H9 (cell line): ENCODE measurements at regions not wholly inside any gene's neighbourhood (a gene's known extent, or its start where the extent isn't known, plus 50 kb on each side); places are given as distances from the start of the nearest gene placed in this dataset.

ENCODE experiments used
- DNase-seq: peaks from one replicate; pipeline ENCODE4 v3.0.0-alpha.2; 2017
- H2AFZ ChIP-seq: one replicate; pipeline ENCODE4 v1.6.1; 2013; ENCODE audit warnings: mild to moderate bottlenecking, low read length, control low read depth, moderate library complexity
- H2AK5ac ChIP-seq: 2 replicates; pipeline ENCODE4 v1.6.1; 2013; ENCODE audit warnings: low read length, control low read depth, mixed read lengths; ENCODE audit not compliant: insufficient read length
- H2BK120ac ChIP-seq: one replicate; pipeline ENCODE4 v1.6.1; 2013; ENCODE audit warnings: low read depth, mild to moderate bottlenecking, low read length, control low read depth, inconsistent platforms; ENCODE audit not compliant: poor library complexity, severe bottlenecking
- H2BK12ac ChIP-seq: 2 replicates; pipeline ENCODE4 v1.6.1; 2013; ENCODE audit warnings: low read length, control low read depth, mixed read lengths, low read depth; ENCODE audit not compliant: insufficient read length
- H2BK15ac ChIP-seq: 2 replicates; pipeline ENCODE4 v1.6.1; 2013; ENCODE audit warnings: low read depth, low read length, control low read depth
- H2BK20ac ChIP-seq: one replicate; pipeline ENCODE4 v1.6.1; 2013; ENCODE audit warnings: low read depth, mild to moderate bottlenecking, low read length, control low read depth, inconsistent platforms; ENCODE audit not compliant: poor library complexity, severe bottlenecking
- H2BK5ac ChIP-seq: 2 replicates; pipeline ENCODE4 v1.6.1; 2013; ENCODE audit warnings: low read length, control low read depth, mixed read lengths; ENCODE audit not compliant: insufficient read length
- H3K14ac ChIP-seq: 2 replicates; pipeline ENCODE4 v1.6.1; 2013; ENCODE audit warnings: low read length, control low read depth; ENCODE audit not compliant: insufficient read depth
- H3K18ac ChIP-seq: 2 replicates; pipeline ENCODE4 v1.6.1; 2013; ENCODE audit warnings: low read depth, mild to moderate bottlenecking, mixed read lengths, low read length, control low read depth; ENCODE audit not compliant: insufficient read length
- H3K23ac ChIP-seq: 2 replicates; pipeline ENCODE4 v1.6.1; 2013; ENCODE audit warnings: low read length, control low read depth, mixed read lengths, low read depth; ENCODE audit not compliant: insufficient read length
- H3K23me2 ChIP-seq: 2 replicates; pipeline ENCODE4 v1.6.1; 2013; ENCODE audit warnings: low read depth, mild to moderate bottlenecking, mixed read lengths, low read length, control low read depth; ENCODE audit not compliant: insufficient read length, poor library complexity, severe bottlenecking
- H3K27ac ChIP-seq: 2 replicates; pipeline ENCODE4 v1.5.1; 2013; ENCODE audit warnings: low read length, control low read depth, mixed read lengths, low read depth; ENCODE audit not compliant: insufficient read length
- H3K27me3 ChIP-seq: 2 replicates; pipeline ENCODE4 v1.6.1; 2013; ENCODE audit warnings: low read length, control low read depth, inconsistent platforms; ENCODE audit not compliant: insufficient read depth
- H3K4ac ChIP-seq: 2 replicates; pipeline ENCODE4 v1.6.1; 2013; ENCODE audit warnings: low read depth, mild to moderate bottlenecking, control low read depth, inconsistent platforms, low read length, moderate library complexity
- H3K4me1 ChIP-seq: 2 replicates; pipeline ENCODE4 v1.6.1; 2013; ENCODE audit warnings: low read length, control low read depth, inconsistent platforms; ENCODE audit not compliant: insufficient read depth
- H3K4me2 ChIP-seq: 2 replicates; pipeline ENCODE4 v1.6.1; 2013; ENCODE audit warnings: low read length, control low read depth, mixed read lengths; ENCODE audit not compliant: insufficient read length, insufficient read depth
- H3K56ac ChIP-seq: 2 replicates; pipeline ENCODE4 v1.6.1; 2013; ENCODE audit warnings: low read depth, mild to moderate bottlenecking, mixed read lengths, low read length, control low read depth; ENCODE audit not compliant: insufficient read length
- H3K79me1 ChIP-seq: 2 replicates; pipeline ENCODE4 v1.6.1; 2013; ENCODE audit warnings: low read depth, mild to moderate bottlenecking, moderate library complexity, low read length, control low read depth, inconsistent platforms; ENCODE audit not compliant: insufficient read depth, poor library complexity, severe bottlenecking
- H3K79me2 ChIP-seq: 2 replicates; pipeline ENCODE4 v1.6.1; 2013; ENCODE audit warnings: low read length, control low read depth, inconsistent platforms; ENCODE audit not compliant: insufficient read depth
- H3K9ac ChIP-seq: 2 replicates; pipeline ENCODE4 v1.6.1; 2013; ENCODE audit warnings: low read length, control low read depth, mixed read lengths; ENCODE audit not compliant: insufficient read length; ENCODE audit errors: extremely low read depth
- H3K9me3 ChIP-seq: one replicate; pipeline ENCODE4 v1.6.1; 2013; ENCODE audit warnings: low read depth, low read length, inconsistent platforms; ENCODE audit not compliant: control insufficient read depth
- H3T11ph ChIP-seq: one replicate; pipeline ENCODE4 v1.6.1; 2013; ENCODE audit warnings: mild to moderate bottlenecking, low read length, control low read depth, inconsistent platforms
- H4K20me1 ChIP-seq: one replicate; pipeline ENCODE4 v1.6.1; 2013; ENCODE audit not compliant: control insufficient read depth, insufficient read length, insufficient read depth
- H4K5ac ChIP-seq: 2 replicates; pipeline ENCODE4 v1.6.1; 2013; ENCODE audit warnings: low read depth, mild to moderate bottlenecking, mixed read lengths, low read length, control low read depth; ENCODE audit not compliant: insufficient read length
- H4K8ac ChIP-seq: replicated peaks from 2 replicates; pipeline ENCODE4 v1.6.1; 2013; ENCODE audit warnings: low read length, control low read depth, mixed read lengths, low read depth; ENCODE audit not compliant: insufficient read length
- H4K91ac ChIP-seq: 2 replicates; pipeline ENCODE4 v1.6.1; 2013; ENCODE audit warnings: low read depth, mild to moderate bottlenecking, moderate library complexity, mixed read lengths, low read length, control low read depth; ENCODE audit not compliant: insufficient read length
- H3K27ac Mint-ChIP-seq, 3 experiments: 2 replicates in 2 of 3; 3 replicates in 1 of 3; pipeline ENCODE4 v1.8.0; 2020 to 2021; ENCODE audit warnings: mixed read lengths in 3 of 3, mild to moderate bottlenecking in 1 of 3, moderate library complexity in 1 of 3
- H3K27me3 Mint-ChIP-seq: 2 replicates; pipeline ENCODE4 v1.8.0; 2021; ENCODE audit warnings: low read depth, mild to moderate bottlenecking, moderate library complexity, mixed read lengths
- H3K36me3 Mint-ChIP-seq, 3 experiments: 2 replicates in 2 of 3; 3 replicates in 1 of 3; pipeline ENCODE4 v1.8.0; 2020 to 2021; ENCODE audit warnings: low read depth in 3 of 3, mixed read lengths in 3 of 3; ENCODE audit not compliant: insufficient read depth in 1 of 3
- H3K4me1 Mint-ChIP-seq, 2 experiments: 2 replicates each; pipeline ENCODE4 v1.8.0; 2020; ENCODE audit warnings: mixed read lengths in 2 of 2
- H3K4me3 Mint-ChIP-seq, 2 experiments: 2 replicates in 1 of 2; 3 replicates in 1 of 2; pipeline ENCODE4 v1.8.0; 2020 to 2021; ENCODE audit warnings: mild to moderate bottlenecking in 2 of 2, mixed read lengths in 2 of 2, moderate library complexity in 1 of 2
- H3K9me3 Mint-ChIP-seq, 2 experiments: 2 replicates in 1 of 2; 3 replicates in 1 of 2; pipeline ENCODE4 v1.8.0; 2020; ENCODE audit warnings: mild to moderate bottlenecking in 2 of 2, mixed read lengths in 2 of 2, moderate library complexity in 1 of 2
- WGBS: extraction: QIAGEN DNeasy Blood & Tissue Kit; methylation state at CpG from one replicate; pipeline ENCODE4 v1.1.7; 2013; ENCODE audit warnings: missing lambda C conversion rate, low lambda C conversion rate, mixed read lengths; ENCODE audit not compliant: insufficient read length; ENCODE audit errors: extremely low coverage; 5-methylcytosine and 5-hydroxymethylcytosine counted together
- TF ChIP-seq, protein P1 (sequence below): fragments of 200-600 bp; sonication (generic); conservative IDR thresholded peaks from 3 replicates; pipeline ENCODE4 v1.8.0; 2021; ENCODE audit warnings: antibody characterized with exemption, mild to moderate bottlenecking

DNA sequence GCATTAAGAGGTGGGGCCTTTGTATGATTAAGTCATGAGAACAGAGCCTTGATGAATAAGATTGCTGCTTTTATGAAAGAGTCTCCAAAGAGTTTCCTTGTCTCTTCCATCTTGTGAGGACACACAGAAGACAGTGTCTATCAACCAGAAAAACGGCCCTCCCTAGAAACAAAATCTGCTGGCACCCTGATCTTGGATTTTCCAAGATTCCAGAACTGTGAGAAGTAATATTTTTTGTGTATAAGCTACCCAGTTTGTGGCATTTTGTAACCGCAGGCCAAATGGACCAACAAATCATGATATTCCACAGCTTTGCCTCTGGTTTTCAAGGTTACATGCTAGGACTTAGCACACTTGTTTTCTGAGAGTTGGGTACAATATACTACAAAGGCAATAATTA lies 687.8 kb downstream of the TDRD15 start:
- Histone ChIP-seq H3K27me3 (no peaks in the 10 kb centered on the region), H4K8ac (no peak overlapping the region), H2BK12ac (no peak overlapping the region), H3K4me2 (no peak overlapping the region), H3K56ac (no peak overlapping the region), H4K91ac (no peak overlapping the region), H3K23me2 (no peaks in the 10 kb centered on the region), H3K18ac (no peak overlapping the region), H3K4ac (no peak overlapping the region), H2BK5ac (no peak overlapping the region), H3K79me2 (no peaks in the 10 kb centered on the region), H3K23ac (no peak overlapping the region), H2BK15ac (no peak overlapping the region), H3K9ac (no peak overlapping the region), H4K20me1 (no peaks in the 10 kb centered on the region), H2BK20ac (no peak overlapping the region), H3K27ac (no peak overlapping the region), H3K14ac (no peak overlapping the region), H2BK120ac (no peak overlapping the region), H3K79me1 (no peaks in the 10 kb centered on the region), H2AFZ (no peak overlapping the region), H4K5ac (no peak overlapping the region), H3T11ph (no peak overlapping the region), H3K4me1 (no peaks in the 10 kb centered on the region), H2AK5ac (no peak overlapping the region), H3K9me3 (no peaks in the 10 kb centered on the region)
- H3K27ac Mint-ChIP-seq, result no peak overlapping the region
- no peaks in the 10 kb centered on the region for H3K9me3 Mint-ChIP-seq
- no CpG with 5 or more reads among the region's 2 CpGs for WGBS
- H3K36me3 Mint-ChIP-seq, result no peaks in the 10 kb centered on the region
- DNase-seq, result no peak
- H3K4me1 Mint-ChIP-seq, result no peaks in the 10 kb centered on the region
- no peak overlapping the region for H3K4me3 Mint-ChIP-seq
- no peaks in the 10 kb centered on the region for H3K27me3 Mint-ChIP-seq
- TF ChIP-seq, protein P1, sequence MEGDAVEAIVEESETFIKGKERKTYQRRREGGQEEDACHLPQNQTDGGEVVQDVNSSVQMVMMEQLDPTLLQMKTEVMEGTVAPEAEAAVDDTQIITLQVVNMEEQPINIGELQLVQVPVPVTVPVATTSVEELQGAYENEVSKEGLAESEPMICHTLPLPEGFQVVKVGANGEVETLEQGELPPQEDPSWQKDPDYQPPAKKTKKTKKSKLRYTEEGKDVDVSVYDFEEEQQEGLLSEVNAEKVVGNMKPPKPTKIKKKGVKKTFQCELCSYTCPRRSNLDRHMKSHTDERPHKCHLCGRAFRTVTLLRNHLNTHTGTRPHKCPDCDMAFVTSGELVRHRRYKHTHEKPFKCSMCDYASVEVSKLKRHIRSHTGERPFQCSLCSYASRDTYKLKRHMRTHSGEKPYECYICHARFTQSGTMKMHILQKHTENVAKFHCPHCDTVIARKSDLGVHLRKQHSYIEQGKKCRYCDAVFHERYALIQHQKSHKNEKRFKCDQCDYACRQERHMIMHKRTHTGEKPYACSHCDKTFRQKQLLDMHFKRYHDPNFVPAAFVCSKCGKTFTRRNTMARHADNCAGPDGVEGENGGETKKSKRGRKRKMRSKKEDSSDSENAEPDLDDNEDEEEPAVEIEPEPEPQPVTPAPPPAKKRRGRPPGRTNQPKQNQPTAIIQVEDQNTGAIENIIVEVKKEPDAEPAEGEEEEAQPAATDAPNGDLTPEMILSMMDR, result no peak
